ENCODE measurements at regions not wholly inside any gene's neighbourhood (a gene's known extent, or its start where the extent isn't known, plus 50 kb on each side); places are given as distances from the start of the nearest gene placed in this dataset.

- POLR2A ChIA-PET (ENCODE audit: partially characterized antibody), result interaction anchor here (0.8 to 1.4 kb wide), 2 partner anchors 8 to 12 kb away, joined by 3 to 4 read pairs; no protein-coding TSS in a partner anchor
- no peaks in the 10 kb centered on the region for H3K23me2 ChIP-seq (ENCODE audit: low read depth, low read length)
- no peak overlapping the region for H2BK5ac ChIP-seq (ENCODE audit: low read depth, low read length)
- H2BK120ac ChIP-seq (replicated peaks; ENCODE audit: low read depth, low read length), result no peak overlapping the region
- H4K20me1 ChIP-seq (replicated peaks in 1 of 2; ENCODE audit: control insufficient read depth in 1 of 2, insufficient read depth in 2 of 2, low read length in 2 of 2), result peaks cover 0 to 3% of the 10 kb centered on the region in 2 experiments
- H3K9ac ChIP-seq (replicated peaks in 1 of 4; ENCODE audit: extremely low read depth in 1 of 4, low read depth in 3 of 4, low read length in 3 of 4), result no peak overlapping the region
- H2BK20ac ChIP-seq (ENCODE audit: low read length), result no peak overlapping the region
- H2BK15ac ChIP-seq (ENCODE audit: low read length), result no peak overlapping the region
- H4K5ac ChIP-seq (ENCODE audit: insufficient read length, low read depth, low read length), result no peak overlapping the region
- H4K91ac ChIP-seq (replicated peaks; ENCODE audit: insufficient read length, low read length), result no peak overlapping the region
- H3K36me3 ChIP-seq (ENCODE audit: control insufficient read depth in 2 of 4, insufficient read depth in 4 of 4, low read length in 3 of 4), result peaks cover 0 to 4% (median 2%) of the 10 kb centered on the region in 4 experiments; a peak in 3 of 8 replicates
- CTCF ChIA-PET (ENCODE audit: partially characterized antibody), result interaction anchor here (0.6 to 1.4 kb wide), 3 partner anchors 11 to 60 kb away, joined by 3 to 5 read pairs (median 3); no protein-coding TSS in a partner anchor
- no peak overlapping the region for H3K18ac ChIP-seq (ENCODE audit: extremely low read depth, low read length)
- no peak overlapping the region for H3K4ac ChIP-seq (replicated peaks; ENCODE audit: insufficient read length, low read depth, low read length)
- H3K23ac ChIP-seq (ENCODE audit: insufficient read length), result no peak overlapping the region
- no peaks in the 10 kb centered on the region for H3K79me2 ChIP-seq (ENCODE audit: control insufficient read depth in 1 of 2, insufficient read depth in 2 of 2, low read length in 2 of 2)
- FAIRE-seq (no peak), DNase-seq (ENCODE audit: low read depth in 1 of 2, low spot score in 2 of 2) (no peak)
- no peak overlapping the region for H3K14ac ChIP-seq (ENCODE audit: insufficient read length)
- no peak overlapping the region for H3K56ac ChIP-seq (replicated peaks; ENCODE audit: insufficient read length, low read depth, low read length)
- no peak overlapping the region for H3K27ac ChIP-seq (ENCODE audit: low read depth, low read length)
- H4K8ac ChIP-seq (ENCODE audit: extremely low read depth, insufficient read depth, low read length), result no peak overlapping the region
- H3K4me3 ChIP-seq (ENCODE audit: extremely low read depth in 1 of 4, insufficient read depth in 2 of 4, low read depth in 3 of 4, low read length in 4 of 4), result no peak overlapping the region
- H3K4me2 ChIP-seq (ENCODE audit: insufficient read depth in 1 of 2, low read depth in 2 of 2, low read length in 2 of 2), result no peak overlapping the region
- peaks cover 0 to 3% (median under 1%) of the 10 kb centered on the region in 4 experiments; a peak in 4 of 7 replicates for H3K4me1 ChIP-seq (replicated peaks in 1 of 4; ENCODE audit: control insufficient read depth in 3 of 4, insufficient read depth in 4 of 4, low read length in 3 of 4)
- TF ChIP-seq BCL11A (IDR thresholded peaks at IDR 0.05; ENCODE audit: low read depth in 2 of 2, low read length in 2 of 2) (no peak), CREB1 (IDR thresholded peaks at IDR 0.05) (no peak), SUZ12 (IDR thresholded peaks at IDR 0.05; ENCODE audit: low read length) (no peak), SIN3A (conservative IDR thresholded peaks at IDR 0.05 in 1 of 2, IDR thresholded peaks at IDR 0.05 in 1 of 2; ENCODE audit: low read depth in 1 of 2, low read length in 2 of 2) (no peak)
- H3K27me3 ChIP-seq (replicated peaks in 1 of 4; ENCODE audit: control insufficient read depth in 3 of 4, extremely low read depth in 1 of 4, insufficient read depth in 3 of 4, low read length in 3 of 4), result no peaks in the 10 kb centered on the region
- H3K9me3 ChIP-seq (ENCODE audit: insufficient read depth in 2 of 2, low read depth in 1 of 2, low read length in 1 of 2), result no peaks in the 10 kb centered on the region
- H2AFZ ChIP-seq (ENCODE audit: low read length), result no peak overlapping the region
- 92% methylated on average over 9 of the region's 9 CpGs; no CpG with 5 or more reads in 1 of the 2 experiments for WGBS, 2 experiments (ENCODE audit: extremely low coverage in 1 of 2, insufficient coverage in 1 of 2, insufficient read length in 1 of 2, insufficient replicate concordance in 2 of 2, low coverage in 1 of 2, low lambda C conversion rate in 2 of 2, missing lambda C conversion rate in 1 of 2)
- H2BK12ac ChIP-seq (ENCODE audit: low read depth, low read length), result no peak overlapping the region
- H3K79me1 ChIP-seq (ENCODE audit: low read depth, low read length), result peaks cover 10% of the 10 kb centered on the region
- no peak overlapping the region for H2AK5ac ChIP-seq (ENCODE audit: low read depth, low read length)
Observed at GRCh38 chr22:27684901-27685300, 116.7 kb downstream of the MN1 start.

All from H1 (cell line).